ENCODE measurements at regions not wholly inside any gene's neighbourhood (a gene's known extent, or its start where the extent isn't known, plus 50 kb on each side); places are given as distances from the start of the nearest gene placed in this dataset.

GRCh38 chr4:117489107-117489506 lies 403.7 kb upstream of the TRAM1L1 start:
- TF ChIP-seq POLR2A (IDR thresholded peaks at IDR 0.05), result no peak
- TF ChIP-seq CTCF (IDR thresholded peaks at IDR 0.05), result no peak
